Neural cell (in vitro differentiated cells): ENCODE measurements at regions not wholly inside any gene's neighbourhood (a gene's known extent, or its start where the extent isn't known, plus 50 kb on each side); places are given as distances from the start of the nearest gene placed in this dataset.

Experiments used
- H2AFZ ChIP-seq: fragments of 200-600, 300-800 bp; sonication (generic), shearing (Covaris generic); 2 replicates; pipeline ENCODE4 v1.6.0; 2014; ENCODE audit warnings: low read depth, mild to moderate bottlenecking, antibody characterized with exemption, low read length, moderate library complexity
- H3F3A ChIP-seq: fragments of 200-600 bp; shearing (Covaris generic); 2 replicates; pipeline ENCODE4 v1.6.1; 2016; ENCODE audit warnings: mild to moderate bottlenecking, moderate library complexity, mixed read lengths, antibody characterized with exemption, low read length; ENCODE audit not compliant: insufficient read depth, poor library complexity, severe bottlenecking
- H3K27ac ChIP-seq: fragments of 200-600, 300-800 bp; sonication (generic), shearing (Covaris generic); 2 replicates; pipeline ENCODE4 v1.5.1; 2014; ENCODE audit warnings: mild to moderate bottlenecking, low read length, moderate library complexity
- H3K27me3 ChIP-seq: fragments of 300-800, 200-600 bp; sonication (generic), shearing (Covaris generic); 2 replicates; pipeline ENCODE4 v1.6.0; 2014; ENCODE audit warnings: mild to moderate bottlenecking, low read depth, low read length, moderate library complexity; ENCODE audit not compliant: insufficient read depth
- H3K36me3 ChIP-seq: fragments of 300-800, 200-600 bp; sonication (generic), shearing (Covaris generic); 2 replicates; pipeline ENCODE4 v1.5.1; 2014; ENCODE audit warnings: mild to moderate bottlenecking, antibody characterized with exemption, low read length, moderate library complexity; ENCODE audit not compliant: insufficient read depth
- H3K4me2 ChIP-seq: fragments of 300-800, 200-600 bp; sonication (generic), shearing (Covaris generic); 2 replicates; pipeline ENCODE4 v1.6.0; 2014; ENCODE audit warnings: mild to moderate bottlenecking, low read length
- H3K4me3 ChIP-seq: fragments of 300-800, 200-600 bp; sonication (generic), shearing (Covaris generic); 2 replicates; pipeline ENCODE4 v1.5.1; 2014; ENCODE audit warnings: mild to moderate bottlenecking, low read length, moderate library complexity
- H3K79me2 ChIP-seq: fragments of 200-600 bp; shearing (Covaris generic); replicated peaks from 2 replicates; pipeline ENCODE4 v1.6.0; 2014; ENCODE audit warnings: mild to moderate bottlenecking, low read length, moderate library complexity; ENCODE audit not compliant: insufficient read depth
- H3K9ac ChIP-seq: fragments of 300-800, 200-600 bp; sonication (generic), shearing (Covaris generic); 2 replicates; pipeline ENCODE4 v1.6.1; 2016; ENCODE audit warnings: mild to moderate bottlenecking, low read length, mixed read lengths
- H3K9me2 ChIP-seq: fragments of 200-600 bp; shearing (Covaris generic); 2 replicates; pipeline ENCODE4 v1.6.1; 2016; ENCODE audit warnings: mild to moderate bottlenecking, low read length, mixed read lengths; ENCODE audit not compliant: insufficient read depth
- H3K9me3 ChIP-seq: fragments of 200-600, 300-800 bp; sonication (generic), shearing (Covaris generic); 2 replicates; pipeline ENCODE4 v1.6.1; 2016; ENCODE audit warnings: mild to moderate bottlenecking, mixed run types, low read length, moderate library complexity, mixed read lengths
- H4K20me1 ChIP-seq: fragments of 200-600 bp; shearing (Covaris generic); 2 replicates; pipeline ENCODE4 v1.6.1; 2016; ENCODE audit warnings: mild to moderate bottlenecking, mixed run types; ENCODE audit not compliant: insufficient read depth
- EP300 ChIP-seq: fragments of 450-650 bp; conservative IDR thresholded peaks from 2 replicates; pipeline ENCODE4 v1.6.1; 2014; ENCODE audit warnings: antibody characterized with exemption, mild to moderate bottlenecking, moderate library complexity; ENCODE audit not compliant: poor library complexity, severe bottlenecking
- EZH2 ChIP-seq: fragments of 200-600, 300-800 bp; shearing (Covaris generic), sonication (generic); IDR thresholded peaks from 2 replicates; pipeline ENCODE4 v1.6.1; 2014; ENCODE audit warnings: antibody characterized with exemption, low read length, borderline replicate concordance, mild to moderate bottlenecking; ENCODE audit not compliant: insufficient read depth, poor library complexity, severe bottlenecking
- MXI1 ChIP-seq: fragments of 450-650 bp; conservative IDR thresholded peaks from 2 replicates; pipeline ENCODE4 v1.6.1; 2014; ENCODE audit warnings: antibody characterized with exemption, mild to moderate bottlenecking; ENCODE audit not compliant: poor library complexity, severe bottlenecking
- POLR2AphosphoS5 ChIP-seq: IDR thresholded peaks from 2 replicates; pipeline ENCODE4 v1.6.1; 2012
- RAD21 ChIP-seq: fragments of 450-650 bp; conservative IDR thresholded peaks from 2 replicates; pipeline ENCODE4 v1.6.1; 2014; ENCODE audit warnings: antibody characterized with exemption, mild to moderate bottlenecking, moderate library complexity
- SMC3 ChIP-seq: fragments of 450-650 bp; conservative IDR thresholded peaks from 2 replicates; pipeline ENCODE4 v1.6.1; 2014; ENCODE audit warnings: antibody characterized with exemption, mild to moderate bottlenecking, moderate library complexity; ENCODE audit not compliant: poor library complexity
- TAF1 ChIP-seq: IDR thresholded peaks from 2 replicates; pipeline ENCODE4 v1.6.1; 2012; ENCODE audit warnings: low read depth
- TF ChIP-seq, protein P1 (sequence below): fragments of 450-650 bp; IDR thresholded peaks from 2 replicates; pipeline ENCODE4 v1.5.1; 2014; ENCODE audit warnings: antibody characterized with exemption, mild to moderate bottlenecking, moderate library complexity; ENCODE audit not compliant: poor library complexity, severe bottlenecking
- TF ChIP-seq, protein P2 (sequence below): IDR thresholded peaks from 2 replicates; pipeline ENCODE4 v1.6.1; 2012; ENCODE audit warnings: borderline replicate concordance

GRCh38 chr2:158047156-158047611, 54.5 kb upstream of the UPP2 start:
- no peak overlapping the region for H3K27ac ChIP-seq

DNA sequence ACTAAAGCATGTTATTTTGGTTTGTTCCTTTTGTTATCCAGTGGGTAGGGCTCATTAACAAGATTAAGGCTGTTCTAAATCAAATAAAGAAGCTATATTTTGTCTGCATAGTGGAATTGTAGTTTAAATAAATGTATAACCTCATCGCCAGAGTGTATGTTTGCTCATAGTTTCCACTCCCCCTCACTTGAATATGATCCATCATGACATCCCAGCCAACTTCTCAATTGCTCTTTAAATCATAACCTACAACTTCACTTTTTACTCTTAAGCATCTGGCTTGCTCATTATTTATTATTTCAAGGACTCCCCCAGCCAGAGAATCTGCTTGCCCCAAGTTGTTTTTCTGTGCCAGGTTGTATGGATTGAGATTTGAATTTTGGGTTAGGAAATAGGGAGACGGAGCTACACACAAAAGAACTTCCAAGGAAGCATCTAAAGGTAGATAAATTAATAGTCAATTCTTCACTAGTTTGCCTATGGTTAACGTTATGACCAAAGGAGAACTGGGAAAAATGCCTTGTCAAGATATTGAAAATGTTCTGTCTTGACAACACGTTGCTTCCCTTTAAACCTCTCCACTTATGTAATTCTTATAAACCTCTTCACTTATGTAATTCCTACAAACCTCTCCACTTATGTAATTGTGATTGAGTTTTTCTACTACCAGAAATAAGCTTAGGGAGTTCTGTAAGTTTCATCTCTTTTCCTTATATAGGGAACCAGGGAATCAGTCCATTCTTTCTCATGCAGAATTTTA, 55.4 kb upstream of the UPP2 start:
- Histone ChIP-seq H3K27ac (no peak overlapping the region), H3K27me3 (no peaks in the 10 kb centered on the region), H3K4me2 (no peak overlapping the region), H3K79me2 (no peaks in the 10 kb centered on the region), H4K20me1 (no peaks in the 10 kb centered on the region), H3K4me3 (no peak overlapping the region), H3K9ac (no peak overlapping the region), H3K9me3 (no peaks in the 10 kb centered on the region), H3F3A (no peaks in the 10 kb centered on the region), H3K9me2 (no peaks in the 10 kb centered on the region), H2AFZ (no peak overlapping the region), H3K36me3 (no peaks in the 10 kb centered on the region)
- TF ChIP-seq, protein P1, sequence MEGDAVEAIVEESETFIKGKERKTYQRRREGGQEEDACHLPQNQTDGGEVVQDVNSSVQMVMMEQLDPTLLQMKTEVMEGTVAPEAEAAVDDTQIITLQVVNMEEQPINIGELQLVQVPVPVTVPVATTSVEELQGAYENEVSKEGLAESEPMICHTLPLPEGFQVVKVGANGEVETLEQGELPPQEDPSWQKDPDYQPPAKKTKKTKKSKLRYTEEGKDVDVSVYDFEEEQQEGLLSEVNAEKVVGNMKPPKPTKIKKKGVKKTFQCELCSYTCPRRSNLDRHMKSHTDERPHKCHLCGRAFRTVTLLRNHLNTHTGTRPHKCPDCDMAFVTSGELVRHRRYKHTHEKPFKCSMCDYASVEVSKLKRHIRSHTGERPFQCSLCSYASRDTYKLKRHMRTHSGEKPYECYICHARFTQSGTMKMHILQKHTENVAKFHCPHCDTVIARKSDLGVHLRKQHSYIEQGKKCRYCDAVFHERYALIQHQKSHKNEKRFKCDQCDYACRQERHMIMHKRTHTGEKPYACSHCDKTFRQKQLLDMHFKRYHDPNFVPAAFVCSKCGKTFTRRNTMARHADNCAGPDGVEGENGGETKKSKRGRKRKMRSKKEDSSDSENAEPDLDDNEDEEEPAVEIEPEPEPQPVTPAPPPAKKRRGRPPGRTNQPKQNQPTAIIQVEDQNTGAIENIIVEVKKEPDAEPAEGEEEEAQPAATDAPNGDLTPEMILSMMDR: no peak
- no peak for TF ChIP-seq RAD21
- TF ChIP-seq POLR2AphosphoS5: no peak
- no peak for TF ChIP-seq EP300
- no peak for TF ChIP-seq EZH2
- TF ChIP-seq TAF1: no peak
- TF ChIP-seq MXI1: no peak
- no peak for TF ChIP-seq SMC3
- TF ChIP-seq, protein P2, sequence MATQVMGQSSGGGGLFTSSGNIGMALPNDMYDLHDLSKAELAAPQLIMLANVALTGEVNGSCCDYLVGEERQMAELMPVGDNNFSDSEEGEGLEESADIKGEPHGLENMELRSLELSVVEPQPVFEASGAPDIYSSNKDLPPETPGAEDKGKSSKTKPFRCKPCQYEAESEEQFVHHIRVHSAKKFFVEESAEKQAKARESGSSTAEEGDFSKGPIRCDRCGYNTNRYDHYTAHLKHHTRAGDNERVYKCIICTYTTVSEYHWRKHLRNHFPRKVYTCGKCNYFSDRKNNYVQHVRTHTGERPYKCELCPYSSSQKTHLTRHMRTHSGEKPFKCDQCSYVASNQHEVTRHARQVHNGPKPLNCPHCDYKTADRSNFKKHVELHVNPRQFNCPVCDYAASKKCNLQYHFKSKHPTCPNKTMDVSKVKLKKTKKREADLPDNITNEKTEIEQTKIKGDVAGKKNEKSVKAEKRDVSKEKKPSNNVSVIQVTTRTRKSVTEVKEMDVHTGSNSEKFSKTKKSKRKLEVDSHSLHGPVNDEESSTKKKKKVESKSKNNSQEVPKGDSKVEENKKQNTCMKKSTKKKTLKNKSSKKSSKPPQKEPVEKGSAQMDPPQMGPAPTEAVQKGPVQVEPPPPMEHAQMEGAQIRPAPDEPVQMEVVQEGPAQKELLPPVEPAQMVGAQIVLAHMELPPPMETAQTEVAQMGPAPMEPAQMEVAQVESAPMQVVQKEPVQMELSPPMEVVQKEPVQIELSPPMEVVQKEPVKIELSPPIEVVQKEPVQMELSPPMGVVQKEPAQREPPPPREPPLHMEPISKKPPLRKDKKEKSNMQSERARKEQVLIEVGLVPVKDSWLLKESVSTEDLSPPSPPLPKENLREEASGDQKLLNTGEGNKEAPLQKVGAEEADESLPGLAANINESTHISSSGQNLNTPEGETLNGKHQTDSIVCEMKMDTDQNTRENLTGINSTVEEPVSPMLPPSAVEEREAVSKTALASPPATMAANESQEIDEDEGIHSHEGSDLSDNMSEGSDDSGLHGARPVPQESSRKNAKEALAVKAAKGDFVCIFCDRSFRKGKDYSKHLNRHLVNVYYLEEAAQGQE: no peak

More at GRCh38 chr2:158047156-158047611, 54.5 kb upstream of the UPP2 start:
- no peaks in the 10 kb centered on the region for H3K36me3 ChIP-seq
- no peak overlapping the region for H3K4me2 ChIP-seq
- H4K20me1 ChIP-seq: no peaks in the 10 kb centered on the region
- no peak overlapping the region for H3K9ac ChIP-seq
- no peaks in the 10 kb centered on the region for H3K27me3 ChIP-seq
- TF ChIP-seq RAD21 (no peak), TAF1 (no peak), EP300 (no peak), SMC3 (no peak), POLR2AphosphoS5 (no peak), EZH2 (no peak), MXI1 (no peak)
- TF ChIP-seq, protein P2: no peak
- TF ChIP-seq, protein P1: no peak
- H3K4me3 ChIP-seq: no peak overlapping the region
- H3K9me3 ChIP-seq: no peaks in the 10 kb centered on the region
- no peak overlapping the region for H2AFZ ChIP-seq
- H3K79me2 ChIP-seq: no peaks in the 10 kb centered on the region
- no peaks in the 10 kb centered on the region for H3K9me2 ChIP-seq
- no peaks in the 10 kb centered on the region for H3F3A ChIP-seq
